ENCODE measurements at regions not wholly inside any gene's neighbourhood (a gene's known extent, or its start where the extent isn't known, plus 50 kb on each side); places are given as distances from the start of the nearest gene placed in this dataset.

DNA sequence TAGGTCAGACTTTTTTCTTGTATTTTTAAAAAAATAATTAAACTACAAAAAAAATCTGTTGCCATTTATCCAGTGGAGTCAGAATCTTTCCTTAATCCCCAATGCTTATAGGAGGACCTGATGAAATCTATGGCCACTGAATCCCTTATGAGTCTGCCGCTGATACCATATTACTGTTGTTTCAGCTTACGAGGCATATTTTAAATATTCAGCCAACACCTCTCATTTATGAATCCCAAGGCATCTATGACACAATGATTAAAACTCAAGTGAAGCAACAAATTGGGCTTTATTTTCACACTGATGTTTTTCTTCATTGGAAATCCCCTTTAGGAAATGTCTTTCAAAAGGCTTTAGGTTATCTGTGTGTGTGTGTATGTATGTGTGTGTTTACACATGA lies 137.8 kb upstream of the PUDP start:
- no TSS peak for BruUV-seq (replicated peaks)
- Histone ChIP-seq H4K20me1 (ENCODE audit: insufficient read depth, low read length) (no peaks in the 10 kb centered on the region), H3K27ac (ENCODE audit: extremely low read length, insufficient read depth, low read length) (no peak overlapping the region), H3K4me1 (ENCODE audit: insufficient read depth, low read length) (no peaks in the 10 kb centered on the region), H3K27me3 (ENCODE audit: control insufficient read depth in 1 of 2, insufficient read depth in 2 of 2, low read length in 2 of 2) (no peaks in the 10 kb centered on the region), H3K9me3 (ENCODE audit: low read length) (no peaks in the 10 kb centered on the region), H3K4me2 (ENCODE audit: low read depth, low read length) (no peak overlapping the region), H3K79me2 (ENCODE audit: insufficient read depth, low read length) (no peaks in the 10 kb centered on the region), H3K36me3 (replicated peaks in 1 of 2; ENCODE audit: control insufficient read depth in 1 of 2, insufficient read depth in 2 of 2, low read length in 2 of 2) (no peaks in the 10 kb centered on the region), H3K9ac (ENCODE audit: insufficient read depth, low read depth, low read length) (no peak overlapping the region), H3K4me3 (replicated peaks in 1 of 3; ENCODE audit: insufficient read depth in 1 of 3, low read depth in 2 of 3, low read length in 3 of 3) (no peak overlapping the region), H2AFZ (ENCODE audit: low read length) (no peak overlapping the region)
- ATAC-seq (no peak), DNase-seq (ENCODE audit: low spot score) (no peak), FAIRE-seq (no peak)
- 100% methylated on average over 2 of the region's 2 CpGs for WGBS (ENCODE audit: low lambda C conversion rate)
- intact Hi-C loops (cut with micrococcal nuclease; ENCODE audit: unreplicated experiment), result no loop called here
- no peak for TF ChIP-seq PCBP2 (optimal IDR thresholded peaks at IDR 0.05; ENCODE audit: low read depth, low read length, poor library complexity, severe bottlenecking)
- TF ChIP-seq ZNF564 (CRISPR knock-in tag; IDR thresholded peaks at IDR 0.05), result no peak
- TF ChIP-seq ZFX (CRISPR knock-in tag; IDR thresholded peaks at IDR 0.05; ENCODE audit: low read depth), result no peak
- no peak for TF ChIP-seq MEF2D (CRISPR knock-in tag; IDR thresholded peaks at IDR 0.05)
- no peak for TF ChIP-seq NCOA2 (CRISPR knock-in tag; IDR thresholded peaks at IDR 0.05)
- TF ChIP-seq ZNF572 (CRISPR knock-in tag; IDR thresholded peaks at IDR 0.05), result no peak
- TF ChIP-seq, protein P1, sequence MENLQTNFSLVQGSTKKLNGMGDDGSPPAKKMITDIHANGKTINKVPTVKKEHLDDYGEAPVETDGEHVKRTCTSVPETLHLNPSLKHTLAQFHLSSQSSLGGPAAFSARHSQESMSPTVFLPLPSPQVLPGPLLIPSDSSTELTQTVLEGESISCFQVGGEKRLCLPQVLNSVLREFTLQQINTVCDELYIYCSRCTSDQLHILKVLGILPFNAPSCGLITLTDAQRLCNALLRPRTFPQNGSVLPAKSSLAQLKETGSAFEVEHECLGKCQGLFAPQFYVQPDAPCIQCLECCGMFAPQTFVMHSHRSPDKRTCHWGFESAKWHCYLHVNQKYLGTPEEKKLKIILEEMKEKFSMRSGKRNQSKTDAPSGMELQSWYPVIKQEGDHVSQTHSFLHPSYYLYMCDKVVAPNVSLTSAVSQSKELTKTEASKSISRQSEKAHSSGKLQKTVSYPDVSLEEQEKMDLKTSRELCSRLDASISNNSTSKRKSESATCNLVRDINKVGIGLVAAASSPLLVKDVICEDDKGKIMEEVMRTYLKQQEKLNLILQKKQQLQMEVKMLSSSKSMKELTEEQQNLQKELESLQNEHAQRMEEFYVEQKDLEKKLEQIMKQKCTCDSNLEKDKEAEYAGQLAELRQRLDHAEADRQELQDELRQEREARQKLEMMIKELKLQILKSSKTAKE (CRISPR knock-in tag; IDR thresholded peaks at IDR 0.05; ENCODE audit: borderline replicate concordance), result no peak
- TF ChIP-seq POGZ (CRISPR knock-in tag; IDR thresholded peaks at IDR 0.05), result no peak
- TF ChIP-seq ZNF746 (CRISPR knock-in tag; IDR thresholded peaks at IDR 0.05), result no peak
- TF ChIP-seq, protein P2, sequence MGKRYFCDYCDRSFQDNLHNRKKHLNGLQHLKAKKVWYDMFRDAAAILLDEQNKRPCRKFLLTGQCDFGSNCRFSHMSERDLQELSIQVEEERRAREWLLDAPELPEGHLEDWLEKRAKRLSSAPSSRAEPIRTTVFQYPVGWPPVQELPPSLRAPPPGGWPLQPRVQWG (CRISPR knock-in tag; IDR thresholded peaks at IDR 0.05; ENCODE audit: borderline replicate concordance, low read depth), result no peak
- TF ChIP-seq, protein P3, sequence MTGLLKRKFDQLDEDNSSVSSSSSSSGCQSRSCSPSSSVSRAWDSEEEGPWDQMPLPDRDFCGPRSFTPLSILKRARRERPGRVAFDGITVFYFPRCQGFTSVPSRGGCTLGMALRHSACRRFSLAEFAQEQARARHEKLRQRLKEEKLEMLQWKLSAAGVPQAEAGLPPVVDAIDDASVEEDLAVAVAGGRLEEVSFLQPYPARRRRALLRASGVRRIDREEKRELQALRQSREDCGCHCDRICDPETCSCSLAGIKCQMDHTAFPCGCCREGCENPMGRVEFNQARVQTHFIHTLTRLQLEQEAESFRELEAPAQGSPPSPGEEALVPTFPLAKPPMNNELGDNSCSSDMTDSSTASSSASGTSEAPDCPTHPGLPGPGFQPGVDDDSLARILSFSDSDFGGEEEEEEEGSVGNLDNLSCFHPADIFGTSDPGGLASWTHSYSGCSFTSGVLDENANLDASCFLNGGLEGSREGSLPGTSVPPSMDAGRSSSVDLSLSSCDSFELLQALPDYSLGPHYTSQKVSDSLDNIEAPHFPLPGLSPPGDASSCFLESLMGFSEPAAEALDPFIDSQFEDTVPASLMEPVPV (CRISPR knock-in tag; IDR thresholded peaks at IDR 0.05), result no peak
- no peak for TF ChIP-seq SYNCRIP (IDR thresholded peaks at IDR 0.05; ENCODE audit: insufficient read depth, low read depth, low read length)
- no peak for TF ChIP-seq U2AF2 (IDR thresholded peaks at IDR 0.05; ENCODE audit: low read depth, low read length)
- TF ChIP-seq ZFP1 (CRISPR knock-in tag; IDR thresholded peaks at IDR 0.05), result no peak
- ChIA-PET CTCF (ENCODE audit: low intra/inter-chr PET ratio, low total read pairs) (no interaction called here), POLR2A (no interaction called here)
- in situ Hi-C loops (cut with HindIII; ENCODE audit: extremely low pct_ligation_motif_present, low pct_unique_long_range_greater_than_20kb), result no loop called here

Measured in HepG2 (cell line).